ENCODE measurements at regions not wholly inside any gene's neighbourhood (a gene's known extent, or its start where the extent isn't known, plus 50 kb on each side); places are given as distances from the start of the nearest gene placed in this dataset.
"Not testable (repeated sequence)": the region's sequence is repeated elsewhere in the genome, so short reads cannot be mapped to it uniquely, and the experiment has no call there.

DNA sequence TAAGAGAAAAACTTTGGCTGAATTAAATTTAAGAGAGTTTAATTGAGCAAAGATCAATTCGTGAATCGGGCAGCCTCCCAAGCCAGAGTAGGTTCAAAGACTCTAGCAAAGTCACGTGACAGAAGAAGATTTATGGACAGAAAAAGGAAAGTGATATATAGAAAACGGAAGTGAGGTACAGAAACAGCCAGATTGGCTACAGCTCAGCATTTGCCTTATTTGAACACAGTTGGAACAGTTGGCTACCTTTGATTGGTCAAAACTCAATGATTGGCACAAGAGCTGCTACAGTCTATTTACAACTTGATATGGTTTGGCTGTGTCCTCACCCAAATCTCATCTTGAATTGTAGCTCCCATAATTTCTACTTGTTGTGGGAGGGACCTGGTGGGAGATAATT, 102.6 kb downstream of the PLG start:
- Histone ChIP-seq H3K27ac (no peak overlapping the region), H3K4me1 (ENCODE audit: control insufficient read depth in 1 of 2, insufficient read depth in 1 of 2, low read depth in 1 of 2, low read length in 1 of 2) (no peaks in the 10 kb centered on the region), H3K36me3 (no peaks in the 10 kb centered on the region), H3K9me3 (no peaks in the 10 kb centered on the region), H3K4me3 (ENCODE audit: low read depth in 1 of 2, low read length in 1 of 2) (no peak overlapping the region), H3K27me3 (no peaks in the 10 kb centered on the region)
- TF ChIP-seq, protein P1, sequence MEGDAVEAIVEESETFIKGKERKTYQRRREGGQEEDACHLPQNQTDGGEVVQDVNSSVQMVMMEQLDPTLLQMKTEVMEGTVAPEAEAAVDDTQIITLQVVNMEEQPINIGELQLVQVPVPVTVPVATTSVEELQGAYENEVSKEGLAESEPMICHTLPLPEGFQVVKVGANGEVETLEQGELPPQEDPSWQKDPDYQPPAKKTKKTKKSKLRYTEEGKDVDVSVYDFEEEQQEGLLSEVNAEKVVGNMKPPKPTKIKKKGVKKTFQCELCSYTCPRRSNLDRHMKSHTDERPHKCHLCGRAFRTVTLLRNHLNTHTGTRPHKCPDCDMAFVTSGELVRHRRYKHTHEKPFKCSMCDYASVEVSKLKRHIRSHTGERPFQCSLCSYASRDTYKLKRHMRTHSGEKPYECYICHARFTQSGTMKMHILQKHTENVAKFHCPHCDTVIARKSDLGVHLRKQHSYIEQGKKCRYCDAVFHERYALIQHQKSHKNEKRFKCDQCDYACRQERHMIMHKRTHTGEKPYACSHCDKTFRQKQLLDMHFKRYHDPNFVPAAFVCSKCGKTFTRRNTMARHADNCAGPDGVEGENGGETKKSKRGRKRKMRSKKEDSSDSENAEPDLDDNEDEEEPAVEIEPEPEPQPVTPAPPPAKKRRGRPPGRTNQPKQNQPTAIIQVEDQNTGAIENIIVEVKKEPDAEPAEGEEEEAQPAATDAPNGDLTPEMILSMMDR (IDR thresholded peaks at IDR 0.05): no peak

DNA sequence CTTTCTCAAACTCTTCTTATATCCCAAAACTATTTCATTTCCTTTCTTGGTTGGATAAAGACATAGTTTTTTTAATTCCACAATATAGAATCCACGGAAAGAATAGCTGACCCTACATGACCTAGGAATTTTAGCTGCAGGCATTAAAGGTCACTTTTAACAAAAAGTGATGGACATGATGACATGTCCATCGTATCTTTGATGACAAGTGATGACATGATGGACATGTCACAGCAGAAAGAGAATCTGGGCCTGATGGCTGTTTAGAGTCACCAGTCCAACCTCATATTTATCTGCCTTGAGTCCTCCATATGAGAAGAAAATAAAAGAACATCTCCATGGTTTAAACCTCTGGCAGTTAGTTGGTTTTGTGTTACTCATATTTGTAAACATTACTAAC, 106.2 kb downstream of the PLG start:
- TF ChIP-seq, protein P1 (IDR thresholded peaks at IDR 0.05): no peak
- Histone ChIP-seq H3K4me3 (ENCODE audit: low read depth in 1 of 2, low read length in 1 of 2) (no peak overlapping the region), H3K9me3 (no peaks in the 10 kb centered on the region), H3K4me1 (ENCODE audit: control insufficient read depth in 1 of 2, insufficient read depth in 1 of 2, low read depth in 1 of 2, low read length in 1 of 2) (no peaks in the 10 kb centered on the region), H3K27ac (no peak overlapping the region), H3K36me3 (no peaks in the 10 kb centered on the region), H3K27me3 (no peaks in the 10 kb centered on the region)

DNA sequence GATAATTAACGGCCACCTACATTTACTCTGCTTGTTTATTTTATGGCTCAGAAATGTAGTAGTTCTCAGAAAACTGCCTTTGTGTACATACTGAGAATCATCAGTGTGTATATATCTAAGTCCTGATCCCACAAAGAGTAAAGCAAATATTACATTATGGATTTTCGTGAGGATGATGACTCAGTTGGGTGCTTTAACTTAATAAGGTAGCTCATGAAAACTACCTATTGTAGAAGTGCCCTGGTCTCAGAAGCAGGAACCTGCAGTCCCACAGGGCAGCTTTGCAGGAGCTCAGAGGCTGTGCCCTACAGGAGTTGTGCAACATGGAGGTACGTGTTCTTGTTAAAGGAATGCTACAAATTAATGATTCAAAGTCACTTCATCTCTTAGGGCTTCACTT, 108.2 kb downstream of the PLG start:
- TF ChIP-seq, protein P1 (IDR thresholded peaks at IDR 0.05): no peak
- H3K27me3 ChIP-seq: no peaks in the 10 kb centered on the region
- no peaks in the 10 kb centered on the region for H3K36me3 ChIP-seq
- no peaks in the 10 kb centered on the region for H3K4me1 ChIP-seq (ENCODE audit: control insufficient read depth in 1 of 2, insufficient read depth in 1 of 2, low read depth in 1 of 2, low read length in 1 of 2)
- no peak overlapping the region for H3K4me3 ChIP-seq (ENCODE audit: low read depth in 1 of 2, low read length in 1 of 2)
- no peak overlapping the region for H3K27ac ChIP-seq
- no peaks in the 10 kb centered on the region for H3K9me3 ChIP-seq

DNA sequence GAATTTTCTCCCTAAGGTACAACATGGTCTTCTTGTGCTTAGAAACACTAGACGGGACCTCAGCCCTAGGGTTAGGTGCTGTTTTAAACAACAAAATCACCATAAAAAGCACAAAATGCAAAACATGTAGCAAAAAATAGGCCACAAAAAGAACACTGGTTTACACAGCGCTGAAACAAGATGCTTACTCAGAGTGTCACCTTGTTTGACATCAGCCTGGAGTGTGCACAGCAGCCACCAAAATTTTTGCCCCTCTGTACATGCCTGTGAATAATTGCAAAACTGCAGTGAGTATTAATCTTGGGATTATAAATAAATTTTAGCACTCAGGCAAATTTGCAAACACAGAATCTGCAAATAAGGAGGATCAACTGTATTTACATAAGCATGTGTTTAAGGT, 110.1 kb downstream of the PLG start:
- Histone ChIP-seq H3K27me3 (no peaks in the 10 kb centered on the region), H3K4me1 (ENCODE audit: control insufficient read depth in 1 of 2, insufficient read depth in 1 of 2, low read depth in 1 of 2, low read length in 1 of 2) (no peaks in the 10 kb centered on the region), H3K36me3 (no peaks in the 10 kb centered on the region), H3K27ac (no peak overlapping the region), H3K4me3 (ENCODE audit: low read depth in 1 of 2, low read length in 1 of 2) (no peak overlapping the region), H3K9me3 (no peaks in the 10 kb centered on the region)
- TF ChIP-seq, protein P1 (IDR thresholded peaks at IDR 0.05): no peak

DNA sequence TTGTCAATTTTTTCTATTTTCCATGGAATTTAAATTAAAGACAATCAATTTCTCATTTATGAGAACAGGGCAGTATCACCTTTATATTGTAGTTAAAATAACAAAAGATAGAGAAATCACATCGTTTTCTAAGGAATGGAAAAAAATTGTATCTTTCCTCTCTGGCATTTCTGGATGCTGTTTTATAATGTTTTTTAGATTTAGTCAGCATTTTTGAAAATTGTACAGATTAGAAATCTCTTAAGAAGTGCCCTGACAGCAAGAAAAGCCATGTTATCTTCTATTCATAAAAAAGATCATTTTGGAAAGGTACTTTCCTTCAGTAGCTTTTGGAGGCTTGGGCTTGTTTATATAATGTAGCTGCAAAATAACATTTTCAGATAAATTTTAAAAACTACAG, 116.9 kb downstream of the PLG start:
- no peaks in the 10 kb centered on the region for H3K4me1 ChIP-seq (ENCODE audit: control insufficient read depth in 1 of 2, insufficient read depth in 1 of 2, low read depth in 1 of 2, low read length in 1 of 2)
- H3K27me3 ChIP-seq: no peaks in the 10 kb centered on the region
- TF ChIP-seq, protein P1 (IDR thresholded peaks at IDR 0.05): no peak
- no peak overlapping the region for H3K27ac ChIP-seq
- H3K9me3 ChIP-seq: no peaks in the 10 kb centered on the region
- no peak overlapping the region for H3K4me3 ChIP-seq (ENCODE audit: low read depth in 1 of 2, low read length in 1 of 2)
- H3K36me3 ChIP-seq: no peaks in the 10 kb centered on the region

DNA sequence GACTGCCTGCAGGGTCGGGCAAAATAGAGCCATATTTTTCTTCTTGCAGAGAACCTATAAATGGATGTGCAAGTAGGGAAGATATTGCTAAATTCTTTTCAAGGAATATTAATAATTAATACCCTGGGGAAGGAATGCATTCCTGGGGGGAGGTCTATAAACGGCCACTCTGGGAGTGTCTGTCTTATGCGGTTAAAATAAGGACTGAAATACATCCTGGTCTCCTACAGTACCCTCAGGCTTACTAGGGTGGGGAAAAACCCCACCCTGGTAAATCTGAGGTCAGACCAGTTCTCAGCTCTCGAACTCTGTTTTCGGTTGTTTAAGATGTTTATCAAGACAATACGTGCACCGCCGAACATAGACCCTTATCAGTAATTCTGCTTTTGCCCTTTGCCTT, 118.6 kb downstream of the PLG start:
- not testable (repeated sequence) for H3K4me3 ChIP-seq (ENCODE audit: low read depth in 1 of 2, low read length in 1 of 2); H3K36me3 ChIP-seq; H3K27ac ChIP-seq; H3K27me3 ChIP-seq; H3K9me3 ChIP-seq; H3K4me1 ChIP-seq (ENCODE audit: control insufficient read depth in 1 of 2, insufficient read depth in 1 of 2, low read depth in 1 of 2, low read length in 1 of 2)

Measured in neutrophil (primary cell).